Memory B cell (primary cell): ENCODE measurements at regions not wholly inside any gene's neighbourhood (a gene's known extent, or its start where the extent isn't known, plus 50 kb on each side); places are given as distances from the start of the nearest gene placed in this dataset.

Source experiments
- ATAC-seq: fragments of 150-1000 bp; cut with Tn5 transposase; 2 replicates; pipeline ENCODE4 v1.10.0; 2021; ENCODE audit warnings: low read depth, mild to moderate bottlenecking, moderate library complexity
- DNase-seq, 2 donors: peaks; one replicate each; pipeline ENCODE4 v3.0.0; 2022; ENCODE audit warnings: low spot score in 2 of 2
- H3K27ac Mint-ChIP-seq: one replicate; pipeline ENCODE4 v1.8.0; 2022; ENCODE audit warnings: mild to moderate bottlenecking, moderate library complexity, mixed read lengths
- H3K27me3 Mint-ChIP-seq: one replicate; pipeline ENCODE4 v1.8.0; 2022; ENCODE audit warnings: mixed read lengths
- H3K36me3 Mint-ChIP-seq: one replicate; pipeline ENCODE4 v1.8.0; 2022; ENCODE audit warnings: mild to moderate bottlenecking, mixed read lengths
- H3K4me1 Mint-ChIP-seq: one replicate; pipeline ENCODE4 v1.8.0; 2022; ENCODE audit warnings: mixed read lengths
- H3K4me3 Mint-ChIP-seq: one replicate; pipeline ENCODE4 v1.8.0; 2022; ENCODE audit warnings: mild to moderate bottlenecking, moderate library complexity, mixed read lengths
- H3K9me3 Mint-ChIP-seq: one replicate; pipeline ENCODE4 v1.8.0; 2022; ENCODE audit warnings: mixed read lengths

DNA sequence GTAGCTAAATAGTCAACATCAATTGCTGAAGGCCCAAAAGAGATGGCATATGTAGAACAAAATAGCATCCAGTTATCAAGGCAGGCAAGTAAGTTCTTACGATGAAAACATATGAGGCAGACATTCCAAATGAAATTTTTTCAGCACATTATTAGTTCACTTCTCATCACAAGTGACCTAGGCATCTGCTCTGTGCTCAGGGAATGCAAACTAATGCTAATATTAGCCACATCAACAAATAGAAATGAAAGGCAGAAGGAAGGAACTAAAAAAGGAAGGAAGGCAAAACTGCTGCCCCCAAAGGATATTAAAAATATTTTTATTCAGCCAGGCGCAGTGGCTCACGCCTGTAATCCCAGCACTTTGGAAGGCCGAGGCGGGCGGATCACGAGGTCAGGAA lies 51.2 kb upstream of the ROCK1 start:
- H3K4me3 Mint-ChIP-seq = no peak overlapping the region
- no peaks in the 10 kb centered on the region for H3K9me3 Mint-ChIP-seq
- H3K4me1 Mint-ChIP-seq = peaks cover 2% of the 10 kb centered on the region
- ATAC-seq = no peak
- DNase-seq = no peak
- H3K27me3 Mint-ChIP-seq = peaks cover 9% of the 10 kb centered on the region
- H3K36me3 Mint-ChIP-seq = no peaks in the 10 kb centered on the region
- H3K27ac Mint-ChIP-seq = no peak overlapping the region

- H3K27me3 Mint-ChIP-seq = peaks cover 9% of the 10 kb centered on the region
- DNase-seq = no peak
- H3K4me1 Mint-ChIP-seq = peaks cover 2% of the 10 kb centered on the region
- H3K27ac Mint-ChIP-seq = no peak overlapping the region
- H3K4me3 Mint-ChIP-seq = no peak overlapping the region
- no peaks in the 10 kb centered on the region for H3K9me3 Mint-ChIP-seq
- no peak for ATAC-seq
- H3K36me3 Mint-ChIP-seq = no peaks in the 10 kb centered on the region
Observed at GRCh38 chr18:21163647-21164547, 52.3 kb upstream of the ROCK1 start.

GRCh38 chr18:21164548-21165095 lies 53.0 kb upstream of the ROCK1 start:
- ATAC-seq (no peak), DNase-seq (no peak)
- H3K27me3 Mint-ChIP-seq = peaks cover 11% of the 10 kb centered on the region
- no peaks in the 10 kb centered on the region for H3K9me3 Mint-ChIP-seq
- H3K27ac Mint-ChIP-seq = no peak overlapping the region
- peaks cover 2% of the 10 kb centered on the region for H3K4me1 Mint-ChIP-seq
- no peak overlapping the region for H3K4me3 Mint-ChIP-seq
- no peaks in the 10 kb centered on the region for H3K36me3 Mint-ChIP-seq

GRCh38 chr18:21167641-21168377 lies 56.2 kb upstream of the ROCK1 start:
- Mint-ChIP-seq H3K4me1 (peaks cover under 1% of the 10 kb centered on the region), H3K9me3 (no peaks in the 10 kb centered on the region), H3K27me3 (peaks cover 5% of the 10 kb centered on the region), H3K36me3 (no peaks in the 10 kb centered on the region), H3K4me3 (no peak overlapping the region), H3K27ac (no peak overlapping the region)
- ATAC-seq = no peak
- no peak for DNase-seq

DNA sequence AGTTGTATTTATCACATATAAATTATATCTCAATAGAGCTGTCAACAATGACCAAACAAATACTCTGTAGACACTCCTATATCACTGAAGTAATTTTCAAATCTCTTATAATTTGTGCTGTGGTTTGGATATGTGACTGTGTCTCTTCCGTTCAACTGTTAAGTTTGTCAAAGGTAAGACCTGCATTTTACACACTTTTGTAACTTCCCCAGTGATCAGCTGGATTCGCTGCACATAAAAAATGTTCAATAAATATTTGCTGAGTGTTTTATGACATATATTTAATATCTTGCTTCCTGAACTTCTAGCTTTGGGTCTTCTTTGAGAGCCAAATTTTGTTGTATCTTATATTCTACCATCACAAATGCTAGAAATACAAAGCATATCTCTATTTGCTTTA lies 57.3 kb upstream of the ROCK1 start:
- no peak overlapping the region for H3K27ac Mint-ChIP-seq
- no peak for DNase-seq
- H3K27me3 Mint-ChIP-seq = peaks cover 6% of the 10 kb centered on the region
- no peak for ATAC-seq
- no peaks in the 10 kb centered on the region for H3K36me3 Mint-ChIP-seq
- H3K4me3 Mint-ChIP-seq = no peak overlapping the region
- H3K4me1 Mint-ChIP-seq = no peaks in the 10 kb centered on the region
- H3K9me3 Mint-ChIP-seq = no peaks in the 10 kb centered on the region

- DNase-seq (no peak), ATAC-seq (no peak)
- Mint-ChIP-seq H3K36me3 (no peaks in the 10 kb centered on the region), H3K9me3 (no peaks in the 10 kb centered on the region), H3K27me3 (peaks cover 2% of the 10 kb centered on the region), H3K4me3 (no peak overlapping the region), H3K4me1 (peaks cover 4% of the 10 kb centered on the region), H3K27ac (no peak overlapping the region)
Observed at GRCh38 chr18:21177822-21178221, 64.2 kb upstream of the GREB1L start.

DNA sequence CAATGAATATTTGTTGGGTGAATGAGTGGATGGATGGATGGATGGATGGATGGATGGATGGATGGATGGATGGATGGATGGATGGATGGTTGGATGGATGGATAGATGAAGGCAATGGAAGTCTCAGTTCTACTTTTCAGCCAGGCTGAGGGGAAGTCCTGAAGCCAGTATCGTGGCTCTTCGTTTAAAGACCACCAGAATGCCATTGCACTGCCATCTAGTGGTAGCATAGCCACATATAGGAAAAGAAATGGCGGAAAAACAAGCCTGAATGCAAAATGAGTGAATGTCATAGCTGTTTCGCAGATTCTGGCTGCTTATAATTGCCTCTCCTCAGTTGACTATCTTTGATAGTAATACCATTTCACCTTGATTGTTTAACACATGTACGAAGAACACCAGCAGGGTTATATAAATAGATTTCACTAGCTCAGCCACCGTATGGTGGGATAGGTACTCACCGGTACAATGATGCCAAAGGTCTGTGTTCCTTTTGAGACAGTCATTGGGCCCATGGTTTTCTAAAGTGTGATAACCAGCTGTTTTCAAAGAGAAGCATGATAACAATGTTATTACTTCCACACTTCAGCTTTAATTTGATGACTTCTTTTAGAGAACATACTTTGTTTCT lies 62.3 kb upstream of the GREB1L start:
- DNase-seq (peak; percentile 41 to 56), ATAC-seq (peak; percentile 79)
- Mint-ChIP-seq H3K36me3 (no peaks in the 10 kb centered on the region), H3K27me3 (no peaks in the 10 kb centered on the region), H3K27ac (no peak overlapping the region), H3K4me3 (no peak overlapping the region), H3K4me1 (peaks cover 4% of the 10 kb centered on the region), H3K9me3 (no peaks in the 10 kb centered on the region)

DNA sequence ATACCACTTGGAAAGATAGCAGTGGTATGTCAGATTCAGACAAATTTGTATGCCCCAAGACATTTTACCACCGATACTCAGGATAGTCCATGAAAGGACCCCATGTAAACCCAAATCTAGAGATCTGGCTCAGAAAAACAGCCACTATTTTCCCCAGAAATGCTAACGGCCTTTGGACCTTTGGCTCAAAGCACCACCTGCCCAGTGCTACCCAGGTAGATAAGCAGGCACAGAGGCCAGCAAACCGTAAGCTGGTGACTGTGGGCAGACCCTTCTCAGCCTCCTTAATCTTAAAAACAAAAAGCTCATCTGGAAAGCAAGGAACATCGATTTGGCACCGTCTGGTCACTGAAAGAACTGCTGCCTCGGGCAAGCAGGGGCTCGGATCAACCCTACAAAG lies 61.4 kb upstream of the GREB1L start:
- H3K9me3 Mint-ChIP-seq = no peaks in the 10 kb centered on the region
- DNase-seq (no peak), ATAC-seq (no peak)
- H3K4me1 Mint-ChIP-seq = peaks cover 4% of the 10 kb centered on the region
- no peaks in the 10 kb centered on the region for H3K27me3 Mint-ChIP-seq
- H3K27ac Mint-ChIP-seq = no peak overlapping the region
- H3K36me3 Mint-ChIP-seq = no peaks in the 10 kb centered on the region
- H3K4me3 Mint-ChIP-seq = no peak overlapping the region

GRCh38 chr18:21181766-21182165 lies 60.3 kb upstream of the GREB1L start:
- Mint-ChIP-seq H3K9me3 (no peaks in the 10 kb centered on the region), H3K27ac (no peak overlapping the region), H3K4me1 (peaks cover 4% of the 10 kb centered on the region)

GRCh38 chr18:21183670-21184069 lies 58.4 kb upstream of the GREB1L start:
- Mint-ChIP-seq H3K36me3 (no peaks in the 10 kb centered on the region), H3K9me3 (no peaks in the 10 kb centered on the region), H3K4me3 (no peak overlapping the region), H3K27me3 (no peaks in the 10 kb centered on the region), H3K4me1 (peaks cover 2% of the 10 kb centered on the region), H3K27ac (no peak overlapping the region)
- no peak for DNase-seq
- ATAC-seq = no peak

More at GRCh38 chr18:21181766-21182165, 60.3 kb upstream of the GREB1L start:
- ATAC-seq = no peak
- DNase-seq = no peak
- Mint-ChIP-seq H3K27me3 (no peaks in the 10 kb centered on the region), H3K36me3 (no peaks in the 10 kb centered on the region), H3K4me3 (no peak overlapping the region)

GRCh38 chr18:21184396-21184996 lies 57.5 kb upstream of the GREB1L start:
- Mint-ChIP-seq H3K27ac (no peak overlapping the region), H3K36me3 (no peaks in the 10 kb centered on the region), H3K27me3 (no peaks in the 10 kb centered on the region), H3K4me1 (peaks cover 1% of the 10 kb centered on the region), H3K4me3 (no peak overlapping the region), H3K9me3 (no peaks in the 10 kb centered on the region)
- no peak for DNase-seq
- no peak for ATAC-seq

DNA sequence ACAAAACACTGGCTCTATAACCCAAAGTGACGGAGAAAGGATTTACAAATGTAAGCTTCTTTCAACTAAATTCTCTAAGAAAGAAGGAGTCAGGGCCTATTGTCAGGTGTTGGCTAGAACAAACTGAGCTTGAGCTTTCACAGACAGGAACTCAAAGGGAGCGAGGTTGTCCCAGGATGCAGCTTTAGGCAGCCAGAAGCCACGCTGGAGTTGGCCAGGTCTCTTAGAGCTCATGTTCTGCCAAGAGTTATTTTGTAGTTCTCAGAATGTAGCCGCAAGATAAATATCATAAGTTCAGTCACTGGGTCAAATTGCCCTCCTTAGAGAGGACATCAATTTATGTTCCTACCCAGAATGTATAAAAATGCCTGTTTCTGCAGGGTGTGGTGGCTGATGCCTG lies 54.1 kb upstream of the GREB1L start:
- Mint-ChIP-seq H3K36me3 (no peaks in the 10 kb centered on the region), H3K27me3 (peaks cover 7% of the 10 kb centered on the region), H3K4me3 (no peak overlapping the region), H3K4me1 (no peaks in the 10 kb centered on the region), H3K27ac (no peak overlapping the region), H3K9me3 (no peaks in the 10 kb centered on the region)
- DNase-seq (no peak), ATAC-seq (no peak)

DNA sequence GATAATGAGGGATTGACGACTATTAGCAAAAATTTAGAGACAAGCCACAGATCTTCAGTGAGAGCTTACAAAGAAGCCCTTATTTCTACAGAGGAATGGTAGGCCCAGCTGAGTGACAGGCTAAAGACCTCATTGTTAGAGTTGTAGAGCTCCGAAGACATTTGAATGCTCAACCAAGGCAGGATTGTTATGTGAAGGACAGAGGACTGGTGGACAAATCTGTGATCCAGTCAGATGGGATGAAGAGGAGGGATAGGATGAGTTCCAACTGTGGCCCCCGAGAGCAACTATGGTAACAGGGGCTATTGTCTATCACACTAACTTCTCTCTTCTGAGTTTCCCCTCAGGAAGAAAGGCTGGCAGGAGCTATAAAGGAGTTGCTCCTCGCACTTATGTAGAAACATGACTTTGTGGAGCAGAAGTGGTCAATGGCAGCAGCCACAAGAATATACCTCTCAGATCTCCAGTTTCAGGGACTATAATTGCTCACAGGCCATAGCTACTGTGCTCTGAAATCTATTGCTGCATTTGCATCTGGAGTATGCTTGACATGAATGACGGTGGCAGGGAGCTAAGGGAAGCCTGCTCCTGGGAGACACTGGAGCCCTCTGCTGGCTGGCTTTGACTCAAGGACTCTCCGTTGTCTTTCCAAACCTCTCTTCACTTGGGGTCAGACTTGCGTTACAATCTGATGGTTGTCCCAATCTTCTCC lies 50.3 kb upstream of the GREB1L start:
- ATAC-seq = no peak
- no peak overlapping the region for H3K27ac Mint-ChIP-seq
- no peak for DNase-seq
- H3K4me1 Mint-ChIP-seq = no peaks in the 10 kb centered on the region
- H3K4me3 Mint-ChIP-seq = no peak overlapping the region
- H3K27me3 Mint-ChIP-seq = peaks cover 10% of the 10 kb centered on the region
- H3K36me3 Mint-ChIP-seq = no peaks in the 10 kb centered on the region
- H3K9me3 Mint-ChIP-seq = no peaks in the 10 kb centered on the region
